ENCODE measurements at regions not wholly inside any gene's neighbourhood (a gene's known extent, or its start where the extent isn't known, plus 50 kb on each side); places are given as distances from the start of the nearest gene placed in this dataset.
"Not testable (repeated sequence)": the region's sequence is repeated elsewhere in the genome, so short reads cannot be mapped to it uniquely, and the experiment has no call there.

GRCh38 chr20:28602403-28603217 lies 2654.9 kb upstream of the DEFB115 start:
- ATAC-seq (peak; percentile 99), DNase-seq (ENCODE audit: low read depth, low spot score) (peak; percentile 48)
- H3K27me3 ChIP-seq (replicated peaks in 1 of 2; ENCODE audit: control insufficient read depth in 2 of 2, insufficient read depth in 2 of 2, low read length in 1 of 2); CTCF ChIA-PET; H3K9me3 ChIP-seq (replicated peaks; ENCODE audit: control insufficient read depth, insufficient read depth, low read length); H3K79me2 ChIP-seq (ENCODE audit: control insufficient read depth, insufficient read depth, low read length); H3K4me1 ChIP-seq (ENCODE audit: control insufficient read depth, insufficient read depth, low read length); H3K36me3 ChIP-seq (ENCODE audit: control insufficient read depth in 2 of 2, insufficient read depth in 2 of 2, low read length in 1 of 2); intact Hi-C loops (cut with micrococcal nuclease; ENCODE audit: unreplicated experiment); H4K20me1 ChIP-seq (ENCODE audit: control insufficient read depth, insufficient read depth); POLR2A ChIA-PET; RAD21 ChIA-PET (ENCODE audit: unreplicated experiment); SMC1A ChIA-PET (ENCODE audit: uncharacterized antibody, unreplicated experiment); BruUV-seq (replicated peaks); FAIRE-seq: not testable (repeated sequence)
- Histone ChIP-seq H3K9ac (ENCODE audit: control insufficient read depth, insufficient read depth, low read length) (peak overlapping the region; percentile 56), H2AFZ (ENCODE audit: control insufficient read depth, low read depth, low read length) (peak overlapping the region; percentile 47), H3K27ac (ENCODE audit: control insufficient read depth, insufficient read depth) (peak overlapping the region; percentile 33; the same call in 1 of the 2 replicates), H3K4me2 (ENCODE audit: control insufficient read depth, insufficient read depth) (peak overlapping the region; percentile 25; the same call in 1 of the 2 replicates), H3K4me3 (peak overlapping the region; percentile 53)
- in situ Hi-C loops (cut with MboI): loop anchor here (25.0 kb wide), 1 partner anchor 1910 kb away; no protein-coding TSS in a partner anchor
- peak; percentile 80 for TF ChIP-seq NR2C1 (IDR thresholded peaks at IDR 0.05)
- peak; percentile 40; the same call in 1 of the 2 replicates for TF ChIP-seq YY1 (IDR thresholded peaks at IDR 0.05; ENCODE audit: low read depth, low read length)
- TF ChIP-seq POLR2AphosphoS5 (IDR thresholded peaks at IDR 0.05; ENCODE audit: low read length): peak; percentile 52; the same call in 1 of the 2 replicates
- TF ChIP-seq BHLHE40 (IDR thresholded peaks at IDR 0.05; ENCODE audit: borderline replicate concordance in 1 of 2, low read depth in 2 of 2, low read length in 1 of 2): peak; percentile 14 to 52; a peak in 2 of 4 replicates
- TF ChIP-seq EGR1 (IDR thresholded peaks at IDR 0.05; ENCODE audit: borderline replicate concordance in 1 of 2, low read depth in 2 of 2, low read length in 2 of 2): peak in 1 of 2 experiments; percentile 31; a peak in 1 of 3 replicates
- TF ChIP-seq, protein P1, sequence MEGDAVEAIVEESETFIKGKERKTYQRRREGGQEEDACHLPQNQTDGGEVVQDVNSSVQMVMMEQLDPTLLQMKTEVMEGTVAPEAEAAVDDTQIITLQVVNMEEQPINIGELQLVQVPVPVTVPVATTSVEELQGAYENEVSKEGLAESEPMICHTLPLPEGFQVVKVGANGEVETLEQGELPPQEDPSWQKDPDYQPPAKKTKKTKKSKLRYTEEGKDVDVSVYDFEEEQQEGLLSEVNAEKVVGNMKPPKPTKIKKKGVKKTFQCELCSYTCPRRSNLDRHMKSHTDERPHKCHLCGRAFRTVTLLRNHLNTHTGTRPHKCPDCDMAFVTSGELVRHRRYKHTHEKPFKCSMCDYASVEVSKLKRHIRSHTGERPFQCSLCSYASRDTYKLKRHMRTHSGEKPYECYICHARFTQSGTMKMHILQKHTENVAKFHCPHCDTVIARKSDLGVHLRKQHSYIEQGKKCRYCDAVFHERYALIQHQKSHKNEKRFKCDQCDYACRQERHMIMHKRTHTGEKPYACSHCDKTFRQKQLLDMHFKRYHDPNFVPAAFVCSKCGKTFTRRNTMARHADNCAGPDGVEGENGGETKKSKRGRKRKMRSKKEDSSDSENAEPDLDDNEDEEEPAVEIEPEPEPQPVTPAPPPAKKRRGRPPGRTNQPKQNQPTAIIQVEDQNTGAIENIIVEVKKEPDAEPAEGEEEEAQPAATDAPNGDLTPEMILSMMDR (IDR thresholded peaks at IDR 0.05 in 2 of 3, conservative IDR thresholded peaks at IDR 0.05 in 1 of 3; ENCODE audit: control insufficient read depth in 2 of 3, extremely low read depth in 1 of 3, insufficient read depth in 1 of 3, low read depth in 3 of 3, low read length in 3 of 3): peak; percentile 47 to 62 (median 52); a peak in 5 of 6 replicates
- TF ChIP-seq HCFC1 (IDR thresholded peaks at IDR 0.05; ENCODE audit: low read length): 0 out of 2 replicates have a peak, but pooled peaks have one; percentile 35
- TF ChIP-seq IKZF1 (conservative IDR thresholded peaks at IDR 0.05): peak; percentile 29; the same call in 1 of the 2 replicates
- peak; percentile 53; the same call in 1 of the 2 replicates for TF ChIP-seq POLR2A (IDR thresholded peaks at IDR 0.05; ENCODE audit: low read depth, low read length)
- TF ChIP-seq CBFB (IDR thresholded peaks at IDR 0.05; ENCODE audit: low read depth): peak; percentile 52; the same call in 1 of the 2 replicates
- peak; percentile 46; the same call in 1 of the 2 replicates for TF ChIP-seq TAF1 (IDR thresholded peaks at IDR 0.05; ENCODE audit: borderline replicate concordance, low read depth, low read length)
- peak; percentile 58 for TF ChIP-seq GABPA (IDR thresholded peaks at IDR 0.05; ENCODE audit: low read depth)
- peak; percentile 16 for TF ChIP-seq MEF2B (IDR thresholded peaks at IDR 0.05; ENCODE audit: partially characterized antibody, poor library complexity, severe bottlenecking)
- 8% methylated on average over 54 of the region's 71 CpGs for WGBS (ENCODE audit: insufficient coverage, insufficient replicate concordance, low lambda C conversion rate, missing lambda C conversion rate)
